Adipocyte (in vitro differentiated cells): ENCODE measurements at regions not wholly inside any gene's neighbourhood (a gene's known extent, or its start where the extent isn't known, plus 50 kb on each side); places are given as distances from the start of the nearest gene placed in this dataset.
A peak's percentile ranks its signal among the peaks of the same experiment; 100 is the strongest.

Experiments used
- DNase-seq: peaks from one replicate; pipeline ENCODE4 v3.0.0-alpha.2; 2015; ENCODE audit warnings: low read depth
- H3K27me3 ChIP-seq: replicated peaks from 2 replicates; pipeline ENCODE4 v1.7.0; 2013; ENCODE audit warnings: mild to moderate bottlenecking, low read length, moderate library complexity; ENCODE audit not compliant: control insufficient read depth, insufficient read depth
- H3K36me3 ChIP-seq: 2 replicates; pipeline ENCODE4 v1.7.0; 2013; ENCODE audit warnings: low read length, mild to moderate bottlenecking, moderate library complexity; ENCODE audit not compliant: control insufficient read depth, insufficient read depth, severe bottlenecking
- H3K4me1 ChIP-seq: 2 replicates; pipeline ENCODE4 v1.7.0; 2013; ENCODE audit warnings: mild to moderate bottlenecking, low read length, moderate library complexity; ENCODE audit not compliant: control insufficient read depth, insufficient read depth
- H3K4me3 ChIP-seq: 2 replicates; pipeline ENCODE4 v1.7.0; 2013; ENCODE audit warnings: mild to moderate bottlenecking, low read length, moderate library complexity
- H3K9ac ChIP-seq: 2 replicates; pipeline ENCODE4 v1.7.0; 2013; ENCODE audit warnings: mild to moderate bottlenecking, low read length, moderate library complexity
- H3K9me3 ChIP-seq: 2 replicates; pipeline ENCODE4 v1.7.0; 2013; ENCODE audit warnings: mild to moderate bottlenecking, low read length, moderate library complexity; ENCODE audit not compliant: control insufficient read depth

DNA sequence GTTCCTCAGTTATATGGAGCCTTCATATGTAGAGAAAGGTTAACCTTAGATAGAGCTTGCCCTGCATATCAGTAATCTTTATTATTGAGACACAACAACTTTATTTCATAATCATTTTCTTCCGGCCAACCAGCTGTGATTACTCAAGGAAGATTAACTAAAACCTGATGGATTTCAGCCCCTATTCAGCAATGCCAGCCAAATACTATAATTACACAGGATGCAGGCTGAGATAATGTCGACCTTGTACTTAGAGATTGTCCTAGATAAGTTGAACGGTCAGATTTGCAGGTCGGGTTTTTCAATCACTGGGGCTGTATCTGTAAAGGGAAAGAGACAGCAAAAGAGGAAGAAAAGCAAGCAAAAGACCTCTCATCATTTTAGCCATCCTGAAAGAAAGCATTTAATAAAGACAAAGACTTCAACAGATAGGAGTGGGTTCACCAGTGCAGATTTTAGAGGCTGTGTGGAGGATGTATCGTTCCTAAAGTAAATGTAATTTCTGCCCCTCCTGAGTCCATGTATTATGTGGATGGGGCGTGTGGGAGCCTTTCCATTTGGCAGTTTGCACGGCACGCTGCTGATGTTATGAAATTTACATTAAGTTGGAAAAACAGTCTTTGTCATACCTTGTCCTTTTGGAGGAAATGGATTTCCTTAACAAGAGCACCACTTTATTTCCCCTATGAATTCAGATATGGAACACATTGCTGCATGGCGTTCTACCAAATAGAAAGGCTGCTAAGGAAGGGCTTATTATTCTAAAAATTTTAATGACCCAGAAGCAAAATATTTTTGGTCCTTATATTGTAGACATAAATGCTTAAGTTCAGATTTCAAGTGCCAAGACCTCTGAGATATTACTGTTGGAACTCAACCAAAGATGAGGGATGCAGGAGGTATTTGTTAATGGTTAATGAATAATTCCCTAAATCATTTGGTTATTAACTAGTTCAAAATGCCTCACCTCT lies 496.7 kb downstream of the SPRY1 start:
- DNase-seq = peak; percentile 79
- Histone ChIP-seq H3K36me3 (no peaks in the 10 kb centered on the region), H3K4me3 (peak overlapping the region; percentile 53), H3K9ac (peak overlapping the region; percentile 60), H3K27me3 (no peaks in the 10 kb centered on the region), H3K4me1 (peaks cover 50% of the 10 kb centered on the region), H3K9me3 (no peaks in the 10 kb centered on the region)

DNA sequence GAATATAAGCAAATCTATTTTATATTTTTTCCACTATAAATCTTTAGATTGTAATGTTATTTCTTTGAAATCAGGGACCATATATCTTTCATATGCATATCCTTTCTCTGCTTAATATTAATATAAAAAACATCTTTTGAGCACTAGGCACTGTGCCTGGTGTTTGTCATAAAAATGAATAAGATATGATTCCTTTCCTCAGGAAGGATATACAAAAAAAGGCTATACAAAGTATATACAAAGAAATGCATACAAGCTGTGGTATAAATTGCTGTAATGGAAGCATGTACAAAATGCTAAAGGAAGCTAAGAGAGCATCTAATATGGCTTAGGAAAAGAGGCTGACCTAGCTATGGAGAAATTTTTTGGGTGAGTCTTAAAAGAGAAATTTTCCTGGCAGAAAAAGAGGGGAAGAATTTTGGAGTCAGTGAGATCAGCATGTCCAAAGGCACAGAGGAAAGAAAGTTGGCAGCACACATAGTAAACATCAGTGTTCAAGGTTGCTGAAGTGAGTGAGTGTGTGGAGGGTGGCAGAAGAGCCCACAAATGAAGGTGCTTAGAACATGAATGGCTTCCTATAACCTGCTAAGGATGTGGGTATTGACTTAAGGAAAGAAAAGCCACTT lies 500.0 kb downstream of the SPRY1 start:
- Histone ChIP-seq H3K4me1 (peaks cover 38% of the 10 kb centered on the region), H3K9ac (peak overlapping the region; percentile 37), H3K27me3 (no peaks in the 10 kb centered on the region), H3K4me3 (no peak overlapping the region), H3K36me3 (no peaks in the 10 kb centered on the region), H3K9me3 (no peaks in the 10 kb centered on the region)
- peak; percentile 50 for DNase-seq

DNA sequence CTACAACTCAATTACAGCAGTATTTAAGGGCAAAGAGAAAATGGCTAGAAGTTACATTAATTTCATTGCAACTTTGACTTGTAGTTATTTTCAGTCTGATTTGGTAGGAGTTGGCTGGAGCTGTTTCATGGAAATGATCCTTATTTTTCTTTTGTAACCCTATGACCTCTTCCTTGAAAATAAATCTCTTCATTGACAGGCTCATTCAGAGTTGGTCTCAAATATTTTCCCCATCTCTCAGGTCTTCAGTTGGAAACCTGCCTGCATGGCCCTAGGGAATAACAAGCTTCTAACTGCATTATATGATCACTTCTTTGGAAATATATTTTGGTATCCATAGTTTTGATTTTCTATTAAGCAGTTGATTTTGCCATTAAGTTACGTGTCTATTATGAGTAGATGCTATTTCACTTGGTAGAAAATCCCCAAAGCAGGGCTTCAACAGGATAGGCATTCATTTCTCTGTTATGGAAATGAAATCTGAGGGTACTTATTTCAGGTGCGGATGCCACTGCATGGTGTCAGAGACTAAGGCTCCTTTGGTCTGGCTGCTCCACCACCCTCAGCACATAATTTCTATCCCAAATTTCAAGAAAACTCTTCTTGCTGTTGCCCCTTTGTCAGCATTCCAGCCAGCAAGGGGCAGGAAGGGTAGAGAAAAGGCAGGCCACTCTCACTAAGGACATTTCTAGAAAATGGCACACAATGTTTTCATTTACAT lies 502.5 kb downstream of the SPRY1 start:
- no peak overlapping the region for H3K4me3 ChIP-seq
- H3K4me1 ChIP-seq = peaks cover 19% of the 10 kb centered on the region
- no peak for DNase-seq
- H3K36me3 ChIP-seq = no peaks in the 10 kb centered on the region
- no peak overlapping the region for H3K9ac ChIP-seq
- H3K27me3 ChIP-seq = no peaks in the 10 kb centered on the region
- H3K9me3 ChIP-seq = peaks cover 9% of the 10 kb centered on the region

DNA sequence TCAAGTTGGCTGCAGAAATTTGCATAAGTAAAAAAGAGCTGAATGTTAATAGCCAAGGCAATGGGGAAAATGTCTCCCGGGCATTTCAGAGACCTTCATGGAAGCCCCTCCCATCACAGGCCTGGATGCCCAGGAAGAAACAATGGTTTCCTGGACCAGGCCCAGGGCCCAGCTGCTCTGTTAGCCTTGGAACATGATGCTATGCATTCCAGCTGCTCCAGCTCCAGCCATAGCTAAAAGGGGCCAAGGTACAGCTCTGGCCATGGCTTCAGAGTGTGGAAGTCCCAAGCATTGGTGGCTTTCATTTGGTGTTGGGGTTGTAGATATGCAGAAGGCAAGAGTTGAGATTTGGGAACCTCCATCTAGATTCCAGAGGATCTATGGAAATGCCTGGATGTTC lies 508.3 kb downstream of the SPRY1 start:
- Histone ChIP-seq H3K9ac (no peak overlapping the region), H3K9me3 (peaks cover 15% of the 10 kb centered on the region), H3K36me3 (no peaks in the 10 kb centered on the region), H3K4me1 (no peaks in the 10 kb centered on the region), H3K4me3 (no peak overlapping the region), H3K27me3 (no peaks in the 10 kb centered on the region)
- no peak for DNase-seq

DNA sequence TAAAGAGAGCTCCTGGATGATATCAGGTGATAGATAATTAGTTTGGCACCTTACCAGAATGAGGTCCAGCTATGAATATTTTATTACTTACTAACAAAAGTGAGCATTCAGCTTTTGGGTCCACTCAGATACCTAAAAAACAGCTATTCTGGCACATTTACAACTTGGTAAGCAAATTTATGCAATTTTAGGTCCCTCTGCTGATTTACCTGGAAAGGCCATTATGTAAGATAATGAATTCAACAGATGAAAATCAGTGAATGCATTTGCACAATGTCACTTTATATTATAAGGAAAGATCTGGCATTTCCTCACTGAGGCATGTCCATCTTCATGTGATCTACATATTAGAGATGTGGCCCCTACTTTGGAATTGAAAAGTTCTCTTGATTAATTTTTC lies 517.0 kb downstream of the SPRY1 start:
- Histone ChIP-seq H3K9ac (no peak overlapping the region), H3K4me3 (no peak overlapping the region), H3K4me1 (no peaks in the 10 kb centered on the region), H3K27me3 (no peaks in the 10 kb centered on the region), H3K9me3 (no peaks in the 10 kb centered on the region), H3K36me3 (no peaks in the 10 kb centered on the region)
- DNase-seq = no peak

DNA sequence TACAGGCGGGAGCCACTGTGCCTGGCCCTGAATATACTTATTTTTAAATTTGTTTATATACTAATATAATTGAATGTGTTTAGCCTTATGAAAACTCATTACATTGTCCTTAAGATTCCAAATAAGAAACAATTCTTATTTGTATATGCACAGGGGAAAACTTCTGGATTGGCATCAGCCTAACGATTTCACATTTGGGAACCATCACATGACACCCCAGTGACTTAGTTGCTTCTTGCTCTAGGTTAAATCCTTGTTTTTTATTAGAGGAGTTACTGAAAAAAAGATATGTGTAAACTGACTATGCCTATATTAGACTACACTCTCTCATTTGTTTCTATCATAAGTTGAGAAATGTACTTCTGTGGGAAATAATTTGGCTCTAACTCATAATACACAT lies 520.2 kb downstream of the SPRY1 start:
- Histone ChIP-seq H3K9me3 (no peaks in the 10 kb centered on the region), H3K4me1 (no peaks in the 10 kb centered on the region), H3K9ac (no peak overlapping the region), H3K27me3 (no peaks in the 10 kb centered on the region), H3K36me3 (no peaks in the 10 kb centered on the region), H3K4me3 (no peak overlapping the region)
- DNase-seq = no peak

DNA sequence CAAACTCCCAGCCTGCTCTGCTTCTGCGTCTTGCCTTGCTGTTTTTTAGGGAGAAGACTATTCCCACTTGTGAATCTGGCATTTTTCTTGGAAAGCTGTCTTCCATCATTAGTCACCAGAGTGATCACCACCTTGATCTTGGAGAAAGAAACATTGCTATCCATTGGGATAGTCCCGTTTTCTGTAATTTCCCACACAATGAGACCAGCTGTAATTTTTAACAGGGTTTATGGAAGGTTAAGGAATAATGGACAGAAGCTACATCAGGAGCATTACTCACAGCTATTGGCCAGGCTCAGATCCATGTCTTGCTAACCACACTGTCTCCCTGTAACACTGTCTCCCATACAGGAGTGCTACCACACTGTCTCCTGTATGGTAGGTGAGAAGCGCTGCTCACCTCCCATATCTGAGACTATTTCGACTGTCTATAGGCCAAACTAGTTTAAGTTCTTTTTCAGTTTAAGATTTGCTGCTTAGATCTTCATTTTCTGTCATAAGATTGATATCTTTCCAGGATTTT lies 523.0 kb downstream of the SPRY1 start:
- no peaks in the 10 kb centered on the region for H3K9me3 ChIP-seq
- H3K4me3 ChIP-seq = no peak overlapping the region
- DNase-seq = no peak
- no peak overlapping the region for H3K9ac ChIP-seq
- no peaks in the 10 kb centered on the region for H3K27me3 ChIP-seq
- H3K36me3 ChIP-seq = no peaks in the 10 kb centered on the region
- H3K4me1 ChIP-seq = no peaks in the 10 kb centered on the region

DNA sequence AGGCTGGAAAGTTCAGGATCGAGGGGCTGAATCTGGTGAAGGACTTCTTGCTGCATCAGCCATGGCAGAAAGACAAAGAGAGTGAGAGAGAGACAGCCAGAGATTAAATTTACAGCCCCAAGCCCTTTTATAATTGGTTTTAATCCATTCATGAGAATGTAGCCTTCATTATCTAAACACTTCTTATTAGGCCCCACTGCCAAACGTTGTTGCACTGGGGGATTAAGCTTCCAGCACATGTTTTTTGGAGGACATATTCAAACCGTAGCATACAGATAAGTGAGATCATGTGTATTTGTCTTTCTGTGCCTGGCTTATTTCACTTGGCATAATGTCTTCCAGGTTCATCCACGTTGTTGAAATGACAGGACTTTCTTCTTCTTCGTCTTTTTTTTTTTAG lies 524.7 kb downstream of the SPRY1 start:
- Histone ChIP-seq H3K9me3 (no peaks in the 10 kb centered on the region), H3K4me1 (no peaks in the 10 kb centered on the region), H3K9ac (no peak overlapping the region), H3K27me3 (no peaks in the 10 kb centered on the region), H3K4me3 (no peak overlapping the region), H3K36me3 (no peaks in the 10 kb centered on the region)
- DNase-seq = no peak

DNA sequence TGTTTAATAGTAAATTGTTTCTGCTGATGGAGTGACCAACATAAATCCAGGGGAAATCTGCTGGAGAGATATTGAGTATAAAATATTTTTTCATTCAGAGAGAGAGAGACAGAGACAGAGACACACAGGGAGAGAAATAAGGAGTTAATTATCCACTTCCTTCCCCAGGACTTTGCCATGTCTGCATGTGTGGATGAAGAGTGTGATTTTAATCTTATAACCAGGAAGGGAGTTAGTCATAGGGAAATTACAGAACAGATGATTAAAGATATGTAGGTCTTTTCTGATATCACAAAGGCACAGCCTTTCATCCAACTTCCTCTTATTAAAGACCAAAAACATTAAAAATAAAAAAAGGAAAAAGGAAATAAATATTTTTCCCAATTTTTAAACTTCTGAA lies 526.3 kb downstream of the SPRY1 start:
- H3K9me3 ChIP-seq = no peaks in the 10 kb centered on the region
- H3K36me3 ChIP-seq = no peaks in the 10 kb centered on the region
- no peaks in the 10 kb centered on the region for H3K27me3 ChIP-seq
- no peaks in the 10 kb centered on the region for H3K4me1 ChIP-seq
- no peak overlapping the region for H3K9ac ChIP-seq
- no peak overlapping the region for H3K4me3 ChIP-seq
- DNase-seq = no peak

DNA sequence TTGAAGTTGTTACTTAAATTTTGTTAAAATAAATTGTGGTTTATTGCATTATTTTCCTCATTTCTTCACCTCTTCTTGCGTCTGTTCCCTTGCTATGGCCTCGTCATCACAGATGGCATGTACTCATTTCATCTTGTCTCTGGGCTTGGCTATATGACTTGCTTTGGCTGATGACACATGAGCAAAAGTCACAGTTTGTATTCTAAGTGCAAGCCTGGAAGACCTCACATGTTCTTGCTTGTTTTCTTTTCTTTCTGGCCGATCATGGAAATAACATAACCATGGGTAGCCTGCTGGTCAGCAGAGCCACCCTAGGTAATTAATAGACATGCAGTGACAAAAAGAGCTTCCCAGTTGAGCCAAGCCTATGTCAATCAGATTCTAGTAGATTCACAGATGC lies 527.9 kb downstream of the SPRY1 start:
- no peaks in the 10 kb centered on the region for H3K27me3 ChIP-seq
- DNase-seq = no peak
- H3K4me1 ChIP-seq = no peaks in the 10 kb centered on the region

DNA sequence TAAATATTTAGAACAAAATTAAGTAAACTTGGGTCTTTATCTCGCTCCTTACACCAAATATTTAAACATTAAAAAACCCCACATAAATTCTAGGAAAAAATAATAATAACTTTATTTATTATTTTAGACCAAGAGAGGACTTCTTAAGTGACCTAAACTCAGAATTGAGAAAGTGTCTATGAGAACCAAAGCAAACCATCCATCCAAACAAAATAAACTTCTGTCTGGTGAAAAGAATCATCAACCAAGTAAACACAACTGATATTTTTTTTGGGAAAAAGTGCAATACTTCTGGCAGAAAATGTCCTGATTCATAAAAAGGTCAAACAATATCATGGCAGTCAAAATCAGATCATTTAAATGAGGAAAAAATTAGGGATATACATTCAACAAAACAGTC lies 533.0 kb downstream of the SPRY1 start:
- Histone ChIP-seq H3K9me3 (no peaks in the 10 kb centered on the region), H3K9ac (no peak overlapping the region), H3K36me3 (no peaks in the 10 kb centered on the region), H3K4me3 (no peak overlapping the region), H3K4me1 (no peaks in the 10 kb centered on the region), H3K27me3 (no peaks in the 10 kb centered on the region)
- no peak for DNase-seq

More for the DNA sequence above, 527.9 kb downstream of the SPRY1 start:
- H3K4me3 ChIP-seq = no peak overlapping the region
- no peaks in the 10 kb centered on the region for H3K9me3 ChIP-seq
- H3K9ac ChIP-seq = no peak overlapping the region
- H3K36me3 ChIP-seq = no peaks in the 10 kb centered on the region
